Colonic mucosa (tissue), 4 donors: ENCODE measurements at regions not wholly inside any gene's neighbourhood (a gene's known extent, or its start where the extent isn't known, plus 50 kb on each side); places are given as distances from the start of the nearest gene placed in this dataset.

Experiments
- DNase-seq: peaks from one replicate; pipeline ENCODE4 v3.0.0-alpha.2; 2020
- H3K27ac ChIP-seq: fragments of 200-600 bp; one replicate; pipeline ENCODE4 v1.8.0; 2021
- H3K27me3 ChIP-seq: fragments of 200-600 bp; one replicate; pipeline ENCODE4 v1.8.0; 2021
- H3K36me3 ChIP-seq: fragments of 200-600 bp; one replicate; pipeline ENCODE4 v1.8.0; 2021
- H3K4me1 ChIP-seq: fragments of 200-600 bp; one replicate; pipeline ENCODE4 v1.8.0; 2021; ENCODE audit warnings: mild to moderate bottlenecking
- H3K4me3 ChIP-seq: fragments of 200-600 bp; one replicate; pipeline ENCODE4 v1.8.0; 2021
- H3K9ac ChIP-seq, 2 donors: one replicate each; pipeline ENCODE4 v1.7.0; 2013; ENCODE audit warnings: control low read depth in 2 of 2, low read depth in 2 of 2, low read length in 2 of 2
- H3K9me3 ChIP-seq: fragments of 200-600 bp; one replicate; pipeline ENCODE4 v1.8.0; 2021
- intact Hi-C: fragments of 100-400 bp; cut with DNase I; formaldehyde crosslinking; loops from one replicate; pipeline ENCODE4 v1.14.1; 2022
- TF ChIP-seq, protein P1 (sequence below): fragments of 200-600 bp; IDR thresholded peaks from one replicate; pipeline ENCODE4 v1.8.0; 2022; ENCODE audit warnings: antibody characterized with exemption, mild to moderate bottlenecking
- donor health status: healthy.
- donor health status: DM: no; HTN: no; CAD: no.
- donor health status: DM: no; HTN: no; CAD: no.

DNA sequence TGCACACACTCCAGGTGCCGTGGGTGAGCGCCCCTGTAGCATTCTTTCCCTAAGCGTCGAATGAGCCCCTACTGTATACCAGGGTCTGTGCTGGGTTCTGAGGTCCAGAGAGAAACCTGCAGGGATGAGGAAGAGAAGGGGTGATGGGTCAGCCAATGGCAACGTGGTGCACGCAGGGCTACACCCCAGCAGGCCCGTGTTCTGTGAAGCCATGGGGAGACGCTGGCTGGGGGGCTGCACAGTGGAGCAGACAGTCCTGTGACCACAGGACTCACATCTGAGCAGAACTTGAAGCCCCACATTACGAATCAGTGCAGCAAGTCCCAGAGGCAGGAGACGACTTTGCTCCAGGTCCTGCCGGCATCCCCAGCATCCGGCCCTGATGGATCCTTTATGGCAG, 1481.4 kb downstream of the BRD1 start:
- Histone ChIP-seq H3K36me3 (no peaks in the 10 kb centered on the region), H3K4me1 (no peaks in the 10 kb centered on the region), H3K27me3 (no peaks in the 10 kb centered on the region), H3K27ac (no peak overlapping the region), H3K9ac (no peak overlapping the region), H3K9me3 (no peaks in the 10 kb centered on the region), H3K4me3 (no peak overlapping the region)
- TF ChIP-seq, protein P1, sequence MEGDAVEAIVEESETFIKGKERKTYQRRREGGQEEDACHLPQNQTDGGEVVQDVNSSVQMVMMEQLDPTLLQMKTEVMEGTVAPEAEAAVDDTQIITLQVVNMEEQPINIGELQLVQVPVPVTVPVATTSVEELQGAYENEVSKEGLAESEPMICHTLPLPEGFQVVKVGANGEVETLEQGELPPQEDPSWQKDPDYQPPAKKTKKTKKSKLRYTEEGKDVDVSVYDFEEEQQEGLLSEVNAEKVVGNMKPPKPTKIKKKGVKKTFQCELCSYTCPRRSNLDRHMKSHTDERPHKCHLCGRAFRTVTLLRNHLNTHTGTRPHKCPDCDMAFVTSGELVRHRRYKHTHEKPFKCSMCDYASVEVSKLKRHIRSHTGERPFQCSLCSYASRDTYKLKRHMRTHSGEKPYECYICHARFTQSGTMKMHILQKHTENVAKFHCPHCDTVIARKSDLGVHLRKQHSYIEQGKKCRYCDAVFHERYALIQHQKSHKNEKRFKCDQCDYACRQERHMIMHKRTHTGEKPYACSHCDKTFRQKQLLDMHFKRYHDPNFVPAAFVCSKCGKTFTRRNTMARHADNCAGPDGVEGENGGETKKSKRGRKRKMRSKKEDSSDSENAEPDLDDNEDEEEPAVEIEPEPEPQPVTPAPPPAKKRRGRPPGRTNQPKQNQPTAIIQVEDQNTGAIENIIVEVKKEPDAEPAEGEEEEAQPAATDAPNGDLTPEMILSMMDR: no peak
- no peak for DNase-seq
- intact Hi-C loops: no loop called here

DNA sequence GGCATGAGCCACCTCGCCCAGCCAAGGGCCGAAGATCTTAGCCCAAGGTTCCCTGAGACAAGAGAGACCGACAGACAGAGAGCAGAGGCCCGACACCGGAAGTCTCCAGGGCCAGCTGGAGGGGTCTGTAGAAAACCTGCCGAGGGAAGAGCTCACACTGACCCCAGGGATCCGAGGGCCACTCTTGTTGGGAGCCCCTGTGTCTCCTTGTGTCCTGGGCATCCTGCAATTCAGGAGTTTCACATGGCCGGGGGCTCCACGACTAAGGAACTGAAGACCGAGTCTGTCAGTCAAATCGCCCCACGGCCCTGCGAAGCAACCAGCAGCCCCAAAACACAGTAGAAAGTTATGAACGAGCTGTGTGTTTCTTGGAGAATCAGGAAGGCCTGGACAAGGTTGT, 1482.0 kb downstream of the BRD1 start:
- H3K27ac ChIP-seq: no peak overlapping the region
- no peak overlapping the region for H3K4me3 ChIP-seq
- H3K27me3 ChIP-seq: no peaks in the 10 kb centered on the region
- no peak overlapping the region for H3K9ac ChIP-seq
- DNase-seq: no peak
- TF ChIP-seq, protein P1: no peak
- intact Hi-C loops: no loop called here
- H3K9me3 ChIP-seq: no peaks in the 10 kb centered on the region
- no peaks in the 10 kb centered on the region for H3K4me1 ChIP-seq
- no peaks in the 10 kb centered on the region for H3K36me3 ChIP-seq

DNA sequence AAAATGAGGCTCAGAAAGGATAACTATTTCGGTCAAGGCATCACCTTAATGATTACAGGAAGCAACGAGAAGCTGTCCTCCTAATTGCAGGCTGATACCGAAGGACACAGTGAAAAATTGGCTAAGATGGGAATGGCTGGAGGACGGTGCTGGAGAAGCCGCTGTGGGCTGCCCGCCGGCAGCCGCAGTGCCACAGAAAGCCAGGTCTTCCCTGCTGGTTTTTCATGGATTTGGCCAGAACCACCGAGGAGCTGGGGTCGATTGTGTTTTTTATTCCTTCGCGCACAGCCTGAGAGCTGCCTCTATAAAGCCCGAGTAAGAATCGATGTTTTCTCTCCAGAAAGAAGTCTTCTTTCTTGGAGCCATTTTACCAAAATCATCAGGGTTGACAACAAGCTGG, 1484.2 kb downstream of the BRD1 start:
- Histone ChIP-seq H3K9ac (no peak overlapping the region), H3K4me1 (no peaks in the 10 kb centered on the region), H3K27me3 (no peaks in the 10 kb centered on the region), H3K36me3 (no peaks in the 10 kb centered on the region), H3K9me3 (no peaks in the 10 kb centered on the region), H3K27ac (no peak overlapping the region), H3K4me3 (no peak overlapping the region)
- TF ChIP-seq, protein P1: no peak
- intact Hi-C loops: no loop called here
- no peak for DNase-seq

DNA sequence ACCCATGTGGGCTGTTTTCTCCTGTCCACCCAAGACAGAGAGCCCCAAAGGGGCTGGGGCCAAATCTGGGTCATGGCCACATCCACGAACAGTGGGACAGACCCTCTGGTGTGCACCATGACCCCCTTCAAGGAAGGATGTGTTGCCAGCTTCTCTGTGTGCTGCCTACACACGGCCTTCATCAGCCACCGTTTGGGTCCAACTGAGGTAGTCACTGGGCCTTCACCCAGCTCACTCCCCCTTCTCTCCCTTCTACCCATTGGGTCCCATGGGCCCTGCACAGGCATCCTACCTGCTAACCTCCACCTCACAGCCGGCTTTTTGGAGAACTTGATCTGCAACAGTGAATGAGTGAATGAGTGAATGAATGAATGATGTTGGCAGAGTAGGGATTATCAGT, 1484.9 kb downstream of the BRD1 start:
- TF ChIP-seq, protein P1: no peak
- DNase-seq: no peak
- Histone ChIP-seq H3K9me3 (no peaks in the 10 kb centered on the region), H3K27me3 (no peaks in the 10 kb centered on the region), H3K36me3 (no peaks in the 10 kb centered on the region), H3K9ac (no peak overlapping the region), H3K4me1 (no peaks in the 10 kb centered on the region), H3K27ac (no peak overlapping the region), H3K4me3 (no peak overlapping the region)
- intact Hi-C loops: no loop called here

DNA sequence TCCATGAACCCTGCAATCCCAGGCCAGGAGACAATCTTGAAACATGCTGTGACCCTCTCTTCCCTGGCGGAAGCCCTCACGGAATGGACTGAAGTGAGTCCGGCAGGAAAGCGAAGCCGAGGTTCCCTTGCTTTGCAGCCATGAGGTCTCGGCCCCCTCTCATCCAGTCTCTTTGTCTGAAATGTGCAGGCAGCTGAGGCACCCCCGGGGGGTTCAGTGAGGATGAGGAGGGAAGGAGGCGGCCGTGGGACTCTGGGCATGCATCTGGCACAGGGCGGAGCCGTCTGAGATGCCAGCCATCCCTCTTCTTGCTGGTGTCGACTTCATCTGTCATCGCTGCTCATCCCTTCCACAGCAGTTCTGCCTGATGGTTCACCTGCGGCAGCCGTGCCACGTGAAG, 1485.7 kb downstream of the BRD1 start:
- DNase-seq: no peak
- Histone ChIP-seq H3K27me3 (no peaks in the 10 kb centered on the region), H3K27ac (no peak overlapping the region), H3K9ac (no peak overlapping the region), H3K36me3 (no peaks in the 10 kb centered on the region), H3K4me1 (no peaks in the 10 kb centered on the region), H3K4me3 (no peak overlapping the region), H3K9me3 (no peaks in the 10 kb centered on the region)
- intact Hi-C loops: no loop called here
- TF ChIP-seq, protein P1: no peak
